ENCODE measurements at regions not wholly inside any gene's neighbourhood (a gene's known extent, or its start where the extent isn't known, plus 50 kb on each side); places are given as distances from the start of the nearest gene placed in this dataset.

DNA sequence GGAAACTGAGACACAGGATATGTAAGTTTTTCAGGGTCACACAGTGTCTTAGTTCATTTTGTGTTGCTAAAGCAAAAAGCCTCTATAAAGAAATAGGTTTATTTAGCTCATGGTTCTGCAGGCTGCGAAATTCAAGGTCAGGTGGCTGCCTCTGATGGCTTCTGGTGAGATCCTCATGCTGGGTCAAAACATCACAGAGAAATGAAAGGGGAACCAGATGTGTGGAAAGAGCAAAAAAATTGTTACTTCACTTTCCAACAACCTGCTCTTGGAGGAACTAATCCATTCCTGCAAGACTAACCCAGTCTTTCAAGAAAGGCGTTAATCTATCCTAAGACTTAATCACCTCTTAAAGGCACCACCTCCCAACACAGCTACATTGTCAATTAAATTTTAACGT is 64.2 kb upstream of the UBL3 start:
- TF ChIP-seq, protein P1, sequence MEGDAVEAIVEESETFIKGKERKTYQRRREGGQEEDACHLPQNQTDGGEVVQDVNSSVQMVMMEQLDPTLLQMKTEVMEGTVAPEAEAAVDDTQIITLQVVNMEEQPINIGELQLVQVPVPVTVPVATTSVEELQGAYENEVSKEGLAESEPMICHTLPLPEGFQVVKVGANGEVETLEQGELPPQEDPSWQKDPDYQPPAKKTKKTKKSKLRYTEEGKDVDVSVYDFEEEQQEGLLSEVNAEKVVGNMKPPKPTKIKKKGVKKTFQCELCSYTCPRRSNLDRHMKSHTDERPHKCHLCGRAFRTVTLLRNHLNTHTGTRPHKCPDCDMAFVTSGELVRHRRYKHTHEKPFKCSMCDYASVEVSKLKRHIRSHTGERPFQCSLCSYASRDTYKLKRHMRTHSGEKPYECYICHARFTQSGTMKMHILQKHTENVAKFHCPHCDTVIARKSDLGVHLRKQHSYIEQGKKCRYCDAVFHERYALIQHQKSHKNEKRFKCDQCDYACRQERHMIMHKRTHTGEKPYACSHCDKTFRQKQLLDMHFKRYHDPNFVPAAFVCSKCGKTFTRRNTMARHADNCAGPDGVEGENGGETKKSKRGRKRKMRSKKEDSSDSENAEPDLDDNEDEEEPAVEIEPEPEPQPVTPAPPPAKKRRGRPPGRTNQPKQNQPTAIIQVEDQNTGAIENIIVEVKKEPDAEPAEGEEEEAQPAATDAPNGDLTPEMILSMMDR (IDR thresholded peaks at IDR 0.05; ENCODE audit: low read depth, low read length, missing input control): no peak
- TF ChIP-seq GABPA (IDR thresholded peaks at IDR 0.05 in 1 of 2, conservative IDR thresholded peaks at IDR 0.05 in 1 of 2) (no peak), SP1 (IDR thresholded peaks at IDR 0.05) (no peak), YY1 (IDR thresholded peaks at IDR 0.05) (no peak), REST (IDR thresholded peaks at IDR 0.05) (no peak), JUND (IDR thresholded peaks at IDR 0.05) (no peak), FOXA1 (IDR thresholded peaks at IDR 0.05) (no peak)
- TF ChIP-seq, protein P2, sequence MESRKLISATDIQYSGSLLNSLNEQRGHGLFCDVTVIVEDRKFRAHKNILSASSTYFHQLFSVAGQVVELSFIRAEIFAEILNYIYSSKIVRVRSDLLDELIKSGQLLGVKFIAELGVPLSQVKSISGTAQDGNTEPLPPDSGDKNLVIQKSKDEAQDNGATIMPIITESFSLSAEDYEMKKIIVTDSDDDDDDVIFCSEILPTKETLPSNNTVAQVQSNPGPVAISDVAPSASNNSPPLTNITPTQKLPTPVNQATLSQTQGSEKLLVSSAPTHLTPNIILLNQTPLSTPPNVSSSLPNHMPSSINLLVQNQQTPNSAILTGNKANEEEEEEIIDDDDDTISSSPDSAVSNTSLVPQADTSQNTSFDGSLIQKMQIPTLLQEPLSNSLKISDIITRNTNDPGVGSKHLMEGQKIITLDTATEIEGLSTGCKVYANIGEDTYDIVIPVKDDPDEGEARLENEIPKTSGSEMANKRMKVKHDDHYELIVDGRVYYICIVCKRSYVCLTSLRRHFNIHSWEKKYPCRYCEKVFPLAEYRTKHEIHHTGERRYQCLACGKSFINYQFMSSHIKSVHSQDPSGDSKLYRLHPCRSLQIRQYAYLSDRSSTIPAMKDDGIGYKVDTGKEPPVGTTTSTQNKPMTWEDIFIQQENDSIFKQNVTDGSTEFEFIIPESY (IDR thresholded peaks at IDR 0.05): no peak
- TF ChIP-seq, protein P3, sequence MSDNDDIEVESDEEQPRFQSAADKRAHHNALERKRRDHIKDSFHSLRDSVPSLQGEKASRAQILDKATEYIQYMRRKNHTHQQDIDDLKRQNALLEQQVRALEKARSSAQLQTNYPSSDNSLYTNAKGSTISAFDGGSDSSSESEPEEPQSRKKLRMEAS (IDR thresholded peaks at IDR 0.05): no peak

Data from liver (tissue), 3 donors.